HL-60 (cell line): ENCODE measurements at regions not wholly inside any gene's neighbourhood (a gene's known extent, or its start where the extent isn't known, plus 50 kb on each side); places are given as distances from the start of the nearest gene placed in this dataset.

Source experiments
- DNase-seq, 2 experiments: peaks; one replicate each; pipeline ENCODE4 v3.0.0-alpha.2; 2010 to 2020; ENCODE audit warnings: low read depth in 1 of 2, low spot score in 1 of 2
- H3K27ac ChIP-seq: fragments of 250-450 bp; sonication (Bioruptor Pico); replicated peaks from 2 replicates; pipeline ENCODE4 v1.5.1; 2020; ENCODE audit warnings: mild to moderate bottlenecking, moderate library complexity
- H3K27me3 ChIP-seq: fragments of 250-450 bp; sonication (Bioruptor Pico); 2 replicates; pipeline ENCODE4 v1.5.1; 2021; ENCODE audit warnings: mild to moderate bottlenecking, moderate library complexity; ENCODE audit not compliant: insufficient read depth, poor library complexity, severe bottlenecking
- H3K4me3 ChIP-seq: replicated peaks from 2 replicates; pipeline ENCODE4 v1.5.1; 2011; ENCODE audit warnings: mild to moderate bottlenecking, control low read depth, low read length; ENCODE audit not compliant: insufficient read depth
- CTCF ChIP-seq: IDR thresholded peaks from one replicate; pipeline ENCODE4 v1.5.1; 2011; ENCODE audit warnings: low read length, control low read depth, inconsistent platforms; ENCODE audit not compliant: insufficient read depth
- GABPA ChIP-seq: IDR thresholded peaks from 2 replicates; pipeline ENCODE4 v1.6.1; 2012; ENCODE audit warnings: low read depth
- POLR2AphosphoS5 ChIP-seq: IDR thresholded peaks from 2 replicates; pipeline ENCODE4 v1.6.1; 2012; ENCODE audit warnings: low read depth
- REST ChIP-seq: IDR thresholded peaks from 2 replicates; pipeline ENCODE4 v1.6.1; 2012; ENCODE audit warnings: low read depth; ENCODE audit not compliant: insufficient replicate concordance
- SPI1 ChIP-seq: IDR thresholded peaks from 2 replicates; pipeline ENCODE4 v1.6.1; 2012; ENCODE audit warnings: low read depth, mild to moderate bottlenecking, borderline replicate concordance

- peak; percentile 71 to 77 for DNase-seq
These were observed 138.2 kb downstream of the MBD2 start for GRCh38 chr18:54086046-54086802.

GRCh38 chr18:54080858-54081257 lies 143.6 kb downstream of the MBD2 start:
- Histone ChIP-seq H3K27ac (no peak overlapping the region), H3K4me3 (no peak overlapping the region), H3K27me3 (peaks cover 4% of the 10 kb centered on the region)
- TF ChIP-seq GABPA (no peak), SPI1 (no peak), CTCF (no peak), POLR2AphosphoS5 (no peak), REST (no peak)
- no peak for DNase-seq

More at GRCh38 chr18:54086046-54086802, 138.2 kb downstream of the MBD2 start:
- H3K27ac ChIP-seq = peak overlapping the region; percentile 45
- no peak for TF ChIP-seq GABPA
- peak; percentile 94 for TF ChIP-seq POLR2AphosphoS5
- TF ChIP-seq SPI1 = peak; percentile 76
- H3K27me3 ChIP-seq = peaks cover 2% of the 10 kb centered on the region
- no peak overlapping the region for H3K4me3 ChIP-seq

- Histone ChIP-seq H3K27me3 (peaks cover 2% of the 10 kb centered on the region), H3K4me3 (no peak overlapping the region), H3K27ac (no peak overlapping the region)
- DNase-seq = no peak
- TF ChIP-seq GABPA (no peak), SPI1 (no peak), CTCF (no peak), POLR2AphosphoS5 (no peak), REST (no peak)
These were observed 148.3 kb downstream of the MBD2 start for GRCh38 chr18:54076166-54076565.

GRCh38 chr18:54075689-54076088 lies 148.8 kb downstream of the MBD2 start:
- no peak for DNase-seq
- Histone ChIP-seq H3K27ac (no peak overlapping the region), H3K4me3 (no peak overlapping the region), H3K27me3 (peaks cover 2% of the 10 kb centered on the region)
- TF ChIP-seq REST (no peak), POLR2AphosphoS5 (no peak), CTCF (no peak), SPI1 (no peak), GABPA (no peak)
